HG03039 (cell line): ENCODE measurements at regions not wholly inside any gene's neighbourhood (a gene's known extent, or its start where the extent isn't known, plus 50 kb on each side); places are given as distances from the start of the nearest gene placed in this dataset.
"Not testable (repeated sequence)": the region's sequence is repeated elsewhere in the genome, so short reads cannot be mapped to it uniquely, and the experiment has no call there.

Source experiments
- ATAC-seq: cut with Tn5 transposase; IDR thresholded peaks from one replicate; pipeline ENCODE4 v1.9.1; 2021; ENCODE audit warnings: mild to moderate bottlenecking, moderate library complexity; ENCODE audit not compliant: unreplicated experiment

- ATAC-seq, result no peak
Measured at GRCh38 chr16:82317411-82318167, 147.6 kb upstream of the MPHOSPH6 start.

GRCh38 chr16:82313754-82314153, 143.7 kb upstream of the MPHOSPH6 start:
- ATAC-seq, result no peak

GRCh38 chr16:82311528-82311927, 141.5 kb upstream of the MPHOSPH6 start:
- no peak for ATAC-seq

- no peak for ATAC-seq
Measured at GRCh38 chr16:82302042-82302727, 132.2 kb upstream of the MPHOSPH6 start.

- no peak for ATAC-seq
Measured at GRCh38 chr16:82301146-82301755, 131.2 kb upstream of the MPHOSPH6 start.

GRCh38 chr16:82300374-82300951, 130.4 kb upstream of the MPHOSPH6 start:
- ATAC-seq, result no peak

GRCh38 chr16:82298472-82298871, 128.4 kb upstream of the MPHOSPH6 start:
- ATAC-seq, result no peak

GRCh38 chr16:82295290-82296201, 125.5 kb upstream of the MPHOSPH6 start:
- ATAC-seq, result no peak

GRCh38 chr16:82293671-82294070, 123.6 kb upstream of the MPHOSPH6 start:
- no peak for ATAC-seq

- no peak for ATAC-seq
Measured at GRCh38 chr16:82287937-82288336, 117.9 kb upstream of the MPHOSPH6 start.

- ATAC-seq, result no peak
Measured at GRCh38 chr16:82282662-82283061, 112.6 kb upstream of the MPHOSPH6 start.

GRCh38 chr16:82281544-82281943, 111.5 kb upstream of the MPHOSPH6 start:
- no peak for ATAC-seq

- ATAC-seq, result no peak
Measured at GRCh38 chr16:82280867-82281266, 110.8 kb upstream of the MPHOSPH6 start.

- not testable (repeated sequence) for ATAC-seq
Measured at GRCh38 chr16:82275349-82275748, 105.3 kb upstream of the MPHOSPH6 start.

- no peak for ATAC-seq
Measured at GRCh38 chr16:82271636-82272035, 101.6 kb upstream of the MPHOSPH6 start.

- ATAC-seq, result not testable (repeated sequence)
Measured at GRCh38 chr16:82267675-82268074, 97.7 kb upstream of the MPHOSPH6 start.

GRCh38 chr16:82265809-82266208, 95.8 kb upstream of the MPHOSPH6 start:
- ATAC-seq, result no peak

- ATAC-seq, result no peak
Measured at GRCh38 chr16:82264756-82265155, 94.7 kb upstream of the MPHOSPH6 start.

- ATAC-seq, result no peak
Measured at GRCh38 chr16:82263521-82264143, 93.6 kb upstream of the MPHOSPH6 start.

GRCh38 chr16:82262244-82262643, 92.2 kb upstream of the MPHOSPH6 start:
- no peak for ATAC-seq
